Neural cell (in vitro differentiated cells): ENCODE measurements at regions not wholly inside any gene's neighbourhood (a gene's known extent, or its start where the extent isn't known, plus 50 kb on each side); places are given as distances from the start of the nearest gene placed in this dataset.

Experiments
- H2AFZ ChIP-seq: fragments of 200-600, 300-800 bp; sonication (generic), shearing (Covaris generic); 2 replicates; pipeline ENCODE4 v1.6.0; 2014; ENCODE audit warnings: low read depth, mild to moderate bottlenecking, antibody characterized with exemption, low read length, moderate library complexity
- H3F3A ChIP-seq: fragments of 200-600 bp; shearing (Covaris generic); 2 replicates; pipeline ENCODE4 v1.6.1; 2016; ENCODE audit warnings: mild to moderate bottlenecking, moderate library complexity, mixed read lengths, antibody characterized with exemption, low read length; ENCODE audit not compliant: insufficient read depth, poor library complexity, severe bottlenecking
- H3K27ac ChIP-seq: fragments of 200-600, 300-800 bp; sonication (generic), shearing (Covaris generic); 2 replicates; pipeline ENCODE4 v1.5.1; 2014; ENCODE audit warnings: mild to moderate bottlenecking, low read length, moderate library complexity
- H3K27me3 ChIP-seq: fragments of 300-800, 200-600 bp; sonication (generic), shearing (Covaris generic); 2 replicates; pipeline ENCODE4 v1.6.0; 2014; ENCODE audit warnings: mild to moderate bottlenecking, low read depth, low read length, moderate library complexity; ENCODE audit not compliant: insufficient read depth
- H3K36me3 ChIP-seq: fragments of 300-800, 200-600 bp; sonication (generic), shearing (Covaris generic); 2 replicates; pipeline ENCODE4 v1.5.1; 2014; ENCODE audit warnings: mild to moderate bottlenecking, antibody characterized with exemption, low read length, moderate library complexity; ENCODE audit not compliant: insufficient read depth
- H3K4me2 ChIP-seq: fragments of 300-800, 200-600 bp; sonication (generic), shearing (Covaris generic); 2 replicates; pipeline ENCODE4 v1.6.0; 2014; ENCODE audit warnings: mild to moderate bottlenecking, low read length
- H3K4me3 ChIP-seq: fragments of 300-800, 200-600 bp; sonication (generic), shearing (Covaris generic); 2 replicates; pipeline ENCODE4 v1.5.1; 2014; ENCODE audit warnings: mild to moderate bottlenecking, low read length, moderate library complexity
- H3K79me2 ChIP-seq: fragments of 200-600 bp; shearing (Covaris generic); replicated peaks from 2 replicates; pipeline ENCODE4 v1.6.0; 2014; ENCODE audit warnings: mild to moderate bottlenecking, low read length, moderate library complexity; ENCODE audit not compliant: insufficient read depth
- H3K9ac ChIP-seq: fragments of 300-800, 200-600 bp; sonication (generic), shearing (Covaris generic); 2 replicates; pipeline ENCODE4 v1.6.1; 2016; ENCODE audit warnings: mild to moderate bottlenecking, low read length, mixed read lengths
- H3K9me2 ChIP-seq: fragments of 200-600 bp; shearing (Covaris generic); 2 replicates; pipeline ENCODE4 v1.6.1; 2016; ENCODE audit warnings: mild to moderate bottlenecking, low read length, mixed read lengths; ENCODE audit not compliant: insufficient read depth
- H3K9me3 ChIP-seq: fragments of 200-600, 300-800 bp; sonication (generic), shearing (Covaris generic); 2 replicates; pipeline ENCODE4 v1.6.1; 2016; ENCODE audit warnings: mild to moderate bottlenecking, mixed run types, low read length, moderate library complexity, mixed read lengths
- H4K20me1 ChIP-seq: fragments of 200-600 bp; shearing (Covaris generic); 2 replicates; pipeline ENCODE4 v1.6.1; 2016; ENCODE audit warnings: mild to moderate bottlenecking, mixed run types; ENCODE audit not compliant: insufficient read depth
- CTCF ChIP-seq: fragments of 450-650 bp; IDR thresholded peaks from 2 replicates; pipeline ENCODE4 v1.5.1; 2014; ENCODE audit warnings: antibody characterized with exemption, mild to moderate bottlenecking, moderate library complexity; ENCODE audit not compliant: poor library complexity, severe bottlenecking
- EP300 ChIP-seq: fragments of 450-650 bp; conservative IDR thresholded peaks from 2 replicates; pipeline ENCODE4 v1.6.1; 2014; ENCODE audit warnings: antibody characterized with exemption, mild to moderate bottlenecking, moderate library complexity; ENCODE audit not compliant: poor library complexity, severe bottlenecking
- EZH2 ChIP-seq: fragments of 200-600, 300-800 bp; shearing (Covaris generic), sonication (generic); IDR thresholded peaks from 2 replicates; pipeline ENCODE4 v1.6.1; 2014; ENCODE audit warnings: antibody characterized with exemption, low read length, borderline replicate concordance, mild to moderate bottlenecking; ENCODE audit not compliant: insufficient read depth, poor library complexity, severe bottlenecking
- MXI1 ChIP-seq: fragments of 450-650 bp; conservative IDR thresholded peaks from 2 replicates; pipeline ENCODE4 v1.6.1; 2014; ENCODE audit warnings: antibody characterized with exemption, mild to moderate bottlenecking; ENCODE audit not compliant: poor library complexity, severe bottlenecking
- POLR2AphosphoS5 ChIP-seq: IDR thresholded peaks from 2 replicates; pipeline ENCODE4 v1.6.1; 2012
- RAD21 ChIP-seq: fragments of 450-650 bp; conservative IDR thresholded peaks from 2 replicates; pipeline ENCODE4 v1.6.1; 2014; ENCODE audit warnings: antibody characterized with exemption, mild to moderate bottlenecking, moderate library complexity
- REST ChIP-seq: IDR thresholded peaks from 2 replicates; pipeline ENCODE4 v1.6.1; 2012; ENCODE audit warnings: borderline replicate concordance
- SMC3 ChIP-seq: fragments of 450-650 bp; conservative IDR thresholded peaks from 2 replicates; pipeline ENCODE4 v1.6.1; 2014; ENCODE audit warnings: antibody characterized with exemption, mild to moderate bottlenecking, moderate library complexity; ENCODE audit not compliant: poor library complexity
- TAF1 ChIP-seq: IDR thresholded peaks from 2 replicates; pipeline ENCODE4 v1.6.1; 2012; ENCODE audit warnings: low read depth

GRCh38 chr10:63711361-63711760 lies 190.2 kb downstream of the REEP3 start:
- Histone ChIP-seq H3K4me2 (no peak overlapping the region), H3K27me3 (no peaks in the 10 kb centered on the region), H3F3A (no peaks in the 10 kb centered on the region), H4K20me1 (no peaks in the 10 kb centered on the region), H3K27ac (no peak overlapping the region), H3K36me3 (no peaks in the 10 kb centered on the region), H3K79me2 (no peaks in the 10 kb centered on the region), H3K9ac (no peak overlapping the region), H3K9me2 (no peaks in the 10 kb centered on the region), H3K9me3 (no peaks in the 10 kb centered on the region), H2AFZ (no peak overlapping the region), H3K4me3 (no peak overlapping the region)
- TF ChIP-seq EZH2 (no peak), SMC3 (no peak), MXI1 (no peak), RAD21 (no peak), CTCF (no peak)

GRCh38 chr10:63711867-63712716 lies 190.9 kb downstream of the REEP3 start:
- Histone ChIP-seq H3K4me2 (no peak overlapping the region), H2AFZ (no peak overlapping the region), H4K20me1 (no peaks in the 10 kb centered on the region), H3K9me2 (no peaks in the 10 kb centered on the region), H3K27me3 (no peaks in the 10 kb centered on the region), H3K27ac (no peak overlapping the region), H3K4me3 (no peak overlapping the region), H3F3A (no peaks in the 10 kb centered on the region), H3K9me3 (no peaks in the 10 kb centered on the region), H3K9ac (no peak overlapping the region), H3K36me3 (no peaks in the 10 kb centered on the region), H3K79me2 (no peaks in the 10 kb centered on the region)
- TF ChIP-seq MXI1 = no peak
- TF ChIP-seq SMC3 = no peak
- no peak for TF ChIP-seq CTCF
- TF ChIP-seq POLR2AphosphoS5 = no peak
- TF ChIP-seq EP300 = no peak
- no peak for TF ChIP-seq REST
- TF ChIP-seq EZH2 = no peak
- TF ChIP-seq TAF1 = no peak
- no peak for TF ChIP-seq RAD21
